HCT116 (cell line): ENCODE measurements at regions not wholly inside any gene's neighbourhood (a gene's known extent, or its start where the extent isn't known, plus 50 kb on each side); places are given as distances from the start of the nearest gene placed in this dataset.

Experiments used
- ATAC-seq: fragments of 200-7000 bp; cut with Tn5 transposase; 2 replicates; pipeline ENCODE4 v1.9.1; 2020; ENCODE audit warnings: mild to moderate bottlenecking, moderate library complexity
- BruUV-seq: library from RNA; stranded (reverse); fragments of 400-500 nt; replicated peaks from 2 replicates; lab custom pipeline; 2021; lab: Mats Ljungman, UMichigan
- CTCF ChIA-PET: fragments of 300-600 bp; sonication (Branson Sonifier 250); formaldehyde crosslinking; loops from one replicate; lab custom pipeline; 2021; ENCODE audit warnings: antibody characterized with exemption; lab: Charles Lee
- POLR2A ChIA-PET: fragments of 300-600, 350-600 bp; sonication (Branson Sonifier 250); formaldehyde crosslinking; loops from one replicate; lab custom pipeline; 2021; ENCODE audit warnings: antibody characterized with exemption; lab: Charles Lee
- RAD21 ChIA-PET, 2 experiments: fragments of 300-600 bp; sonication (Branson Sonifier 250); formaldehyde crosslinking; loops; one replicate each; lab custom pipeline; 2023; ENCODE audit warnings: low total read pairs in 2 of 2; ENCODE audit not compliant: uncharacterized antibody in 2 of 2, unreplicated experiment in 2 of 2, low non-redundant PET in 1 of 2; lab: Charles Lee
- DNase-seq: peaks from one replicate; pipeline ENCODE4 v3.0.0-alpha.2; 2010; ENCODE audit warnings: low read depth, low spot score
- H2AFZ ChIP-seq: fragments of 200-600 bp; shearing (Covaris generic), sonication (generic); 2 replicates; pipeline ENCODE4 v1.6.1; 2017; ENCODE audit warnings: low read depth, mixed run types, mixed read lengths, antibody characterized with exemption, low read length; ENCODE audit not compliant: poor library complexity, severe bottlenecking
- H3K27ac ChIP-seq: 2 replicates; pipeline ENCODE4 v1.5.1; 2012; ENCODE audit warnings: low read depth, low read length
- H3K27me3 ChIP-seq: fragments of 200-600 bp; sonication (generic); 2 replicates; pipeline ENCODE4 v1.6.1; 2016; ENCODE audit warnings: mixed run types, low read length, mixed read lengths; ENCODE audit not compliant: insufficient read depth
- H3K36me3 ChIP-seq, 2 experiments: fragments of 200-500 bp in 1 of 2; fragments of 200-600 bp in 1 of 2; sonication (Bioruptor generic) in 1 of 2; sonication (generic) in 1 of 2; 2 replicates each; pipeline versions ENCODE4 v1.5.1 to v1.6.1; 2014 to 2016; ENCODE audit warnings: low read length in 2 of 2, inconsistent platforms in 1 of 2, mixed read lengths in 1 of 2, mixed run types in 1 of 2; ENCODE audit not compliant: insufficient read depth in 2 of 2, control insufficient read depth in 1 of 2
- H3K4me1 ChIP-seq, 2 experiments: fragments of 200-600 bp in 1 of 2; sonication (generic) in 1 of 2; 2 replicates each; pipeline versions ENCODE4 v1.5.1 to v1.6.1; 2012 to 2017; ENCODE audit warnings: low read length in 2 of 2, inconsistent platforms in 1 of 2, mild to moderate bottlenecking in 1 of 2, mixed read lengths in 1 of 2, mixed run types in 1 of 2, moderate library complexity in 1 of 2; ENCODE audit not compliant: insufficient read depth in 2 of 2, control insufficient read depth in 1 of 2
- H3K4me2 ChIP-seq: fragments of 200-600 bp; sonication (generic); 2 replicates; pipeline ENCODE4 v1.6.1; 2017; ENCODE audit warnings: mixed run types, low read length, mixed read lengths
- H3K4me3 ChIP-seq, 2 experiments: fragments of 200-600 bp in 1 of 2; sonication (generic) in 1 of 2; replicated peaks in 1 of 2; 2 replicates each; pipeline ENCODE4 v1.5.1; 2011 to 2016; ENCODE audit warnings: low read length in 2 of 2, control low read depth in 1 of 2, low read depth in 1 of 2, mild to moderate bottlenecking in 1 of 2, mixed read lengths in 1 of 2, mixed run types in 1 of 2
- H3K79me2 ChIP-seq: fragments of 200-600 bp; sonication (generic); 2 replicates; pipeline ENCODE4 v1.6.1; 2017; ENCODE audit warnings: mild to moderate bottlenecking, mixed run types, low read length, moderate library complexity, mixed read lengths; ENCODE audit not compliant: insufficient read depth
- H3K9ac ChIP-seq: fragments of 200-600 bp; sonication (generic); 2 replicates; pipeline ENCODE4 v1.6.1; 2016; ENCODE audit warnings: low read length, mixed read lengths
- H3K9me2 ChIP-seq: fragments of 200-600 bp; sonication (generic), shearing (Covaris generic); 2 replicates; pipeline ENCODE4 v1.6.1; 2017; ENCODE audit warnings: mixed run types, mild to moderate bottlenecking, moderate library complexity; ENCODE audit not compliant: insufficient read depth
- H3K9me3 ChIP-seq, 2 experiments: fragments of 200-500 bp in 1 of 2; fragments of 200-600 bp in 1 of 2; sonication (Bioruptor generic) in 1 of 2; sonication (generic) in 1 of 2; 2 replicates each; pipeline ENCODE4 v1.6.1; 2014 to 2017; ENCODE audit warnings: low read length in 2 of 2, mixed read lengths in 2 of 2, inconsistent platforms in 1 of 2, low read depth in 1 of 2, mild to moderate bottlenecking in 1 of 2, mixed run types in 1 of 2, moderate library complexity in 1 of 2; ENCODE audit not compliant: control insufficient read depth in 1 of 2, insufficient read depth in 1 of 2
- H4K20me1 ChIP-seq: fragments of 200-600 bp; sonication (generic), shearing (Covaris generic); 2 replicates; pipeline ENCODE4 v1.6.1; 2017; ENCODE audit warnings: mixed run types, mild to moderate bottlenecking, moderate library complexity; ENCODE audit not compliant: insufficient read depth
- ATF3 ChIP-seq: IDR thresholded peaks from 2 replicates; pipeline ENCODE4 v1.6.1; 2012
- CEBPB ChIP-seq: IDR thresholded peaks from 2 replicates; pipeline ENCODE4 v1.6.1; 2012; ENCODE audit warnings: low read depth
- EGR1 ChIP-seq: IDR thresholded peaks from 2 replicates; pipeline ENCODE4 v1.6.1; 2012; ENCODE audit warnings: low read depth
- ELF1 ChIP-seq: IDR thresholded peaks from 2 replicates; pipeline ENCODE4 v1.6.1; 2012; ENCODE audit warnings: low read depth, borderline replicate concordance
- EZH2 ChIP-seq: fragments of 200-600 bp; sonication (generic); IDR thresholded peaks from 2 replicates; pipeline ENCODE4 v1.6.1; 2017; ENCODE audit warnings: antibody characterized with exemption, mixed run types
- EZH2phosphoT487 ChIP-seq: fragments of 200-600 bp; IDR thresholded peaks from 2 replicates; pipeline ENCODE4 v1.6.1; 2018; ENCODE audit warnings: antibody characterized with exemption, borderline replicate concordance
- JUND ChIP-seq: IDR thresholded peaks from 2 replicates; pipeline ENCODE4 v1.6.1; 2012
- MAX ChIP-seq: IDR thresholded peaks from 2 replicates; pipeline ENCODE4 v1.6.1; 2012
- POLR2AphosphoS5 ChIP-seq: IDR thresholded peaks from 2 replicates; pipeline ENCODE4 v1.6.1; 2011; ENCODE audit warnings: mild to moderate bottlenecking, low read depth, low read length, moderate library complexity
- SIN3A ChIP-seq: IDR thresholded peaks from 2 replicates; pipeline ENCODE4 v1.6.1; 2012; ENCODE audit warnings: low read depth
- SP1 ChIP-seq: IDR thresholded peaks from 2 replicates; pipeline ENCODE4 v1.6.1; 2012; ENCODE audit warnings: low read depth
- SRF ChIP-seq: IDR thresholded peaks from 2 replicates; pipeline ENCODE4 v1.6.1; 2012; ENCODE audit warnings: low read depth
- TCF7L2 ChIP-seq: IDR thresholded peaks from 2 replicates; pipeline ENCODE4 v1.7.0; 2011; ENCODE audit warnings: borderline replicate concordance, inconsistent platforms; ENCODE audit not compliant: insufficient read depth, insufficient read length; ENCODE audit errors: extremely low read depth
- YY1 ChIP-seq: IDR thresholded peaks from 2 replicates; pipeline ENCODE4 v1.6.1; 2011; ENCODE audit warnings: low read length, low read depth, moderate library complexity, mild to moderate bottlenecking; ENCODE audit not compliant: insufficient replicate concordance; ENCODE audit errors: extremely low read depth
- ZFX ChIP-seq: fragments of 450-650 bp; IDR thresholded peaks from 2 replicates; pipeline ENCODE4 v1.6.1; 2017
- ZNF274 ChIP-seq: fragments of 200-500 bp; sonication (Bioruptor generic); IDR thresholded peaks from 2 replicates; pipeline ENCODE4 v1.6.1; 2014; ENCODE audit warnings: mild to moderate bottlenecking, low read depth, low read length, inconsistent platforms
- intact Hi-C: fragments of 100-400 bp; cut with micrococcal nuclease; formaldehyde crosslinking; loops from 2 replicates; pipeline ENCODE4 v1.10.0; 2022

GRCh38 chr4:123496421-123496820 is 99.8 kb downstream of the SPRY1 start:
- ATAC-seq (no peak), DNase-seq (no peak)
- Histone ChIP-seq H3K36me3 (no peaks in the 10 kb centered on the region), H4K20me1 (no peaks in the 10 kb centered on the region), H3K79me2 (no peaks in the 10 kb centered on the region), H3K27ac (no peak overlapping the region), H3K4me2 (no peak overlapping the region), H3K9ac (no peak overlapping the region), H3K27me3 (no peaks in the 10 kb centered on the region), H3K9me3 (no peaks in the 10 kb centered on the region), H3K9me2 (no peaks in the 10 kb centered on the region), H2AFZ (no peak overlapping the region), H3K4me1 (no peaks in the 10 kb centered on the region), H3K4me3 (no peak overlapping the region)
- ChIA-PET RAD21 (no interaction called here), POLR2A (no interaction called here), CTCF (no interaction called here)
- BruUV-seq = no TSS peak
- intact Hi-C loops = no loop called here
- TF ChIP-seq MAX (no peak), EGR1 (no peak), YY1 (no peak), ZNF274 (no peak), SIN3A (no peak), EZH2 (no peak), SP1 (no peak), JUND (no peak), TCF7L2 (no peak), ELF1 (no peak), ATF3 (no peak), EZH2phosphoT487 (no peak), POLR2AphosphoS5 (no peak), SRF (no peak), CEBPB (no peak), ZFX (no peak)
